Omental fat pad (tissue), 3 donors: ENCODE measurements at regions not wholly inside any gene's neighbourhood (a gene's known extent, or its start where the extent isn't known, plus 50 kb on each side); places are given as distances from the start of the nearest gene placed in this dataset.

Experiments used
- ATAC-seq: fragments of 150-250 bp; one replicate; pipeline ENCODE4 v1.9.1; 2016; ENCODE audit warnings: mild to moderate bottlenecking, moderate library complexity; ENCODE audit not compliant: low FRiP score
- DNase-seq: peaks from one replicate; pipeline ENCODE4 v3.0.0-alpha.2; 2019; ENCODE audit warnings: low spot score
- CTCF ChIP-seq, 3 donors: fragments of 450-650 bp; IDR thresholded peaks; one replicate each; pipeline ENCODE4 v1.5.1; 2016 to 2017; ENCODE audit warnings: antibody characterized with exemption in 3 of 3, mild to moderate bottlenecking in 3 of 3, moderate library complexity in 2 of 3

GRCh38 chr2:175872721-175873120 lies 129.3 kb downstream of the LNPK start:
- no peak for DNase-seq
- no peak for ATAC-seq
- no peak for TF ChIP-seq CTCF (IDR thresholded peaks at IDR 0.05)

GRCh38 chr2:175872005-175872348 lies 130.1 kb downstream of the LNPK start:
- DNase-seq (no peak), ATAC-seq (no peak)
- TF ChIP-seq CTCF (IDR thresholded peaks at IDR 0.05): no peak

GRCh38 chr2:175871331-175872004 lies 130.6 kb downstream of the LNPK start:
- no peak for TF ChIP-seq CTCF (IDR thresholded peaks at IDR 0.05)
- ATAC-seq (no peak), DNase-seq (no peak)

- no peak for TF ChIP-seq CTCF (IDR thresholded peaks at IDR 0.05)
- no peak for ATAC-seq
- no peak for DNase-seq
These were observed 136.4 kb downstream of the LNPK start for GRCh38 chr2:175865716-175866115.

GRCh38 chr2:175864137-175864850 lies 137.8 kb downstream of the LNPK start:
- no peak for ATAC-seq
- no peak for DNase-seq
- no peak for TF ChIP-seq CTCF (IDR thresholded peaks at IDR 0.05)

- DNase-seq (no peak), ATAC-seq (no peak)
- no peak for TF ChIP-seq CTCF (IDR thresholded peaks at IDR 0.05)
These were observed 140.1 kb downstream of the LNPK start for GRCh38 chr2:175861958-175862357.
